ENCODE measurements at regions not wholly inside any gene's neighbourhood (a gene's known extent, or its start where the extent isn't known, plus 50 kb on each side); places are given as distances from the start of the nearest gene placed in this dataset.

GRCh38 chr7:115582956-115583355, 447.6 kb downstream of the TFEC start:
- no peaks in the 10 kb centered on the region; the same call in 1 of the 2 replicates for H3K9me1 ChIP-seq (ENCODE audit: insufficient read depth, low read length)
- intact Hi-C loops (cut with micrococcal nuclease) = no loop called here
- H4K91ac ChIP-seq (ENCODE audit: insufficient read depth, low read depth, low read length) = no peak overlapping the region
- no peak overlapping the region for H2BK120ac ChIP-seq (ENCODE audit: low read depth, low read length)
- dilution Hi-C loops (cut with HindIII; ENCODE audit: low sequenced_read_pairs, unreplicated experiment) = no loop called here
- no peak overlapping the region for H3K56ac ChIP-seq (ENCODE audit: extremely low read depth, insufficient read depth, low read length)
- H2BK15ac ChIP-seq (ENCODE audit: low read depth, low read length) = no peak overlapping the region
- no peaks in the 10 kb centered on the region for H3K27me3 ChIP-seq (ENCODE audit: control insufficient read depth, insufficient read depth, low read length)
- BruUV-seq (replicated peaks) = no TSS peak
- DNase-seq = no peak
- POLR2A ChIA-PET (ENCODE audit: unreplicated experiment) = interaction anchor here (0.6 kb wide), 1 partner anchor 427 kb away, joined by 4 read pairs; no protein-coding TSS in a partner anchor
- CTCF ChIA-PET = no interaction called here
- H2BK20ac ChIP-seq (ENCODE audit: low read depth, low read length) = no peak overlapping the region
- no CpG with 5 or more reads among the region's 1 CpG for WGBS, 2 experiments (ENCODE audit: extremely low coverage in 2 of 2, insufficient read length in 1 of 2)
- H3K9me3 ChIP-seq (ENCODE audit: control insufficient read depth, insufficient read depth, low read length) = no peaks in the 10 kb centered on the region
- H3K27ac ChIP-seq (ENCODE audit: insufficient read depth, low read length) = no peak overlapping the region
- no peak overlapping the region for H3K4ac ChIP-seq (ENCODE audit: low read depth, low read length)
- in situ Hi-C loops (cut with MboI; ENCODE audit: low sequenced_read_pairs) = no loop called here
- no peaks in the 10 kb centered on the region for H4K20me1 ChIP-seq (ENCODE audit: insufficient read depth, low read length)
- H3K4me2 ChIP-seq (ENCODE audit: low read depth, low read length) = no peak overlapping the region
- H4K5ac ChIP-seq (ENCODE audit: low read depth, low read length) = no peak overlapping the region
- H3K4me3 ChIP-seq (ENCODE audit: insufficient read depth, low read depth, low read length) = no peak overlapping the region
- ATAC-seq (ENCODE audit: low read depth) = no peak
- no peak overlapping the region for H3K18ac ChIP-seq (ENCODE audit: low read depth, low read length)
- H3K79me1 ChIP-seq (ENCODE audit: low read depth in 1 of 2, low read length in 2 of 2) = no peaks in the 10 kb centered on the region
- TF ChIP-seq BHLHE40 (IDR thresholded peaks at IDR 0.05; ENCODE audit: low read depth, low read length) (no peak), RFX5 (IDR thresholded peaks at IDR 0.05; ENCODE audit: low read depth, low read length) (no peak), FOS (IDR thresholded peaks at IDR 0.05; ENCODE audit: low read depth, low read length) (no peak), MAZ (IDR thresholded peaks at IDR 0.05; ENCODE audit: borderline replicate concordance, low read depth, low read length) (no peak), MXI1 (IDR thresholded peaks at IDR 0.05; ENCODE audit: borderline replicate concordance, low read depth, low read length) (no peak), NFE2L2 (IDR thresholded peaks at IDR 0.05; ENCODE audit: low read depth, low read length) (no peak), CEBPB (IDR thresholded peaks at IDR 0.05; ENCODE audit: low read depth, low read length) (no peak), POLR2A (IDR thresholded peaks at IDR 0.05; ENCODE audit: low read depth, low read length) (no peak)
- H2AK9ac ChIP-seq (replicated peaks; ENCODE audit: low read depth, low read length, poor library complexity) = no peak overlapping the region
- no peak overlapping the region for H3K14ac ChIP-seq (replicated peaks; ENCODE audit: low read depth, low read length)
- no peak overlapping the region for H4K8ac ChIP-seq (ENCODE audit: low read depth in 2 of 2, low read length in 2 of 2)
- H2BK5ac ChIP-seq (ENCODE audit: low read depth, low read length, poor library complexity, severe bottlenecking) = no peak overlapping the region
- no peaks in the 10 kb centered on the region for H3K36me3 ChIP-seq (ENCODE audit: control insufficient read depth, insufficient read depth, low read length)
- H3K4me1 ChIP-seq (ENCODE audit: control insufficient read depth, insufficient read depth, low read length) = peaks cover 8% of the 10 kb centered on the region
- no peak overlapping the region for H3K9ac ChIP-seq (ENCODE audit: low read depth, low read length)
- no peak overlapping the region for H3K23ac ChIP-seq (ENCODE audit: low read depth, low read length)
- H2AK5ac ChIP-seq (ENCODE audit: low read depth, low read length) = no peak overlapping the region
- H2AFZ ChIP-seq (replicated peaks; ENCODE audit: low read length, poor library complexity) = no peak overlapping the region
